NCI-H2029 treated with DMSO at 0.1 percent for 48 hours (cell line): ENCODE measurements at regions not wholly inside any gene's neighbourhood (a gene's known extent, or its start where the extent isn't known, plus 50 kb on each side); places are given as distances from the start of the nearest gene placed in this dataset.

ENCODE experiments used
- DNase-seq: peaks from one replicate; lab custom pipeline; 2025; lab: John Stamatoyannopoulos, UW

GRCh38 chr15:35657679-35658311, 111.8 kb upstream of the DPH6 start:
- no peak for DNase-seq

DNA sequence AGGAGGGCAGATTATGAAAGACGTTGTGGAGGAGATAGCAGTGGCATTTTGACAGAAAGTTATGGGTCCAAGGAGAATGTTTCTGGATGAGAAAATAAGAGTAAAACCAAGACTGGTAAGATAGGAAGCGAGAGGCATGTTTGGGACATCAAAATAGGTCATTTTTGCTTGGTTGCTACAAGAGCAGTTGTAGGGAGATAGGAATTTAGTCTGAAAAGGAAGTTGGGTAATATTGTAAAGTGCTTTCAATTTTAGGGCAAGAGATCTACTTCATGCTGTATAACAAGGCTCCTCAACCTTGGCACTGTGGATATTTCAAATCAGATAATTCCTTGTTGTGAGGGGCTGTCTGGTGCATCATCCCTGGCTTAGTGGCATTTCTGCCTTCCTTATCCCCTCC, 118.0 kb upstream of the DPH6 start:
- no peak for DNase-seq

DNA sequence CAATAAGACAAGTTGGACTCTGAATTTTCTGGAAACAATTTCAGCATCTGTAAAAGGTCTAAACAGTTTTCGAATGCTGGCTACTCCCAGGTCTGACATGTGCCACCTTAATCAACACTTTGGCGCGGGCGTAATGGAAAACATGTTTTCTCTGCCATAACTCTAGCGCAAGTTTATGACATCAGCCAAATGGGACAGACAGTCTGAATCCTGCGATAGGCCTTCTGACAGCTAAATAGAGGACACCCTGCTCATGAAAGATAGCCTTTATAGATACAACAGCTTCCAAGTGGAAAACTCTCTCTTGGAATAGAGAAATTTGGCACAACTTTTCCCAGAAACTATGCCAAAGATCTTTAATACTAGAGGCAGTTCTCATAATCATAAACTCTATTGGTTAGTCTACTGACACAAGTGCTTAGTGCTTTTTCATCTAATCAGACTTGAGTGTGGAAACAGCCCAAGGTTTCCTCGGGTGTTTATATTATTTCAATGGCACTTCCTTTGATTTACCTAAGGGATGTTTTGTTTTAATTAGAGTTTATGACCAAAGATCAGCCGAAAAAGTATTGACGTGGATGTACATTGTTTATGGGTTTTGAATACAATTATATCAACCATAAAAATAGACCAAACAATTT, 120.1 kb upstream of the DPH6 start:
- DNase-seq, result no peak

DNA sequence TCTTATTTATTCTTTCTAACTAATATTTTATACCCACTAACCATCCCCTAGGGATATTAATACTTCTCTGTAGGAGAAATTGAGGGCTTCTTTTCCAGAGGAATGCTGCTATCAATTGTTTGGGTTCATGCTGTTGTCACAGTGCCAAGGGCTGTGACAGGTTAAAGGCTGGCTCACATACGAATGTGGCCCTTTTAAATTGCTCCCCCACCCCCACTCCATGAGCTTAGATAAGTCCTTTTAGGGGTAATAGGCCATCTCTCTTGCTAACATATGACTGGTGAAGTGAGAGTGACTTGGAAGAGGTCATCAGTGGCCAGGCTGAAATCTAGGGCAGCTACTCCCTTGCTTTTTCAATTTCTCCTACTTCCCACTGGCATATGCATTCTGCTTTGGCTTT, 121.9 kb upstream of the DPH6 start:
- DNase-seq, result no peak

DNA sequence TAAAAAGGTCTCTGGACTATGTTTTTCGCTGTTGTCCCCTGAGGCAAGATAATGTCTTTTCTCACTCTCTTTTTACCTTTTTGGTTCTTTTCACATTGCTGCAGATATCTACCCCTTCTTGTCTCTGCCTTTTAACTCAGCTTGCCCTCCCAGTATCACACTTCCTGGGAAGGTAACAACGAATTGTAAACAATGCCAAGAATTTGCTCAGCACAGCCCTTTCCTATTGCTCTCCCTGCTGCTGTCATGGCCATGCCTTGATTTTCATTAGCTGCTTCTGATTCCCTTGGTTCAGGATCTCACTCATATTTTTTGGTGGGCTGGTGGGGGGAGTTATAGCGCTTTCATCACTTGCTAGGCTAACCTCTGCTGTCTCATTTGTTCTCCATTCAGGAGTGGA, 123.1 kb upstream of the DPH6 start:
- DNase-seq, result no peak

DNA sequence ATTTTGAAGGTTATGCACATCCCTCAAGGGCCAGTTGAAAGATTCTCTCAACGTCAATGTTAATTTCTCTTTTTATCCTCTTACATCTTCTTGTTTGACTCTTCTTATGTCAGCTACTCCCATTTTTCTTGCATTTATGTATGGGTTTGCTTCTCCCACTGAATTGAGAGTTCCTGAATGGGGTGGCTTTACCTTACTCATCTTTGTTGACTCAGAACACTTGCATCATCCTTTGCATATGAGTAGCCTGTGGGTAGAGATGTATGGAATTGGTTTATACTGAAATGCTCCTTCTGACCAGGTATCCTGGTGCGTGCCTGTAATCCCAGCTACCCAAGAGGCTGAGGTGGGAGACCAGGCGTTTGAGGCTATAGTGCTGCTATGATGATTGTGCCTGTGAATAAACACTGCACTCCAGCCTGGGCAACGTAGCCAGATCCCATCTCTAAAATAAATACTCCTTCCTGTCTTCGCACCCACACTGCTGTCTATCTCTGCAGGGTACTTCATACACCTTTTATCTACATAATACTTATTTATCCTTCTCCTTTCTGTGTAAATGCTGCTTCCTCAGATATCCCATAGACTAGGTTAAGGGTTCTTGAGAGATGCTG, 123.6 kb upstream of the DPH6 start:
- DNase-seq, result no peak

- DNase-seq, result no peak
Observed at GRCh38 chr15:35671197-35671596, 125.2 kb upstream of the DPH6 start.

DNA sequence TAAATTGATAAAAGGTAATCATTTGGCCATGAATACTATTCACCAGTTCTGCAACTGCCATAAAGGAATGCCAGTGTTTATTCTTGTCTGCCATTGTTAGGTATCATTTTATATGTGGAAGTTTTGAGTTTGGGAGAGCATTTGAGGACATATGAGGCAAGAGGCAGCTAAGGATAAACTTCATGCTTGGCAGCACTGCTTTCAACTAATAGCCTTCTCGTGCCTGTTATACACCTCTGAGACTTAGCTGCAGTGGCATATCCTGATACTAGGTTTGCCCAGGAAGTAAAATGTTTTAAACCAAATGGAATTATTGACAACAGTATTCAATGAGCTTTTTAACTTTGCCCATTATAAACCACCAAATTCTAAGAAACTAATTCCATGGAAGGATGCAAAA, 126.0 kb upstream of the DPH6 start:
- DNase-seq, result no peak

- DNase-seq, result no peak
Observed at GRCh38 chr15:35673093-35673684, 127.2 kb upstream of the DPH6 start.

DNA sequence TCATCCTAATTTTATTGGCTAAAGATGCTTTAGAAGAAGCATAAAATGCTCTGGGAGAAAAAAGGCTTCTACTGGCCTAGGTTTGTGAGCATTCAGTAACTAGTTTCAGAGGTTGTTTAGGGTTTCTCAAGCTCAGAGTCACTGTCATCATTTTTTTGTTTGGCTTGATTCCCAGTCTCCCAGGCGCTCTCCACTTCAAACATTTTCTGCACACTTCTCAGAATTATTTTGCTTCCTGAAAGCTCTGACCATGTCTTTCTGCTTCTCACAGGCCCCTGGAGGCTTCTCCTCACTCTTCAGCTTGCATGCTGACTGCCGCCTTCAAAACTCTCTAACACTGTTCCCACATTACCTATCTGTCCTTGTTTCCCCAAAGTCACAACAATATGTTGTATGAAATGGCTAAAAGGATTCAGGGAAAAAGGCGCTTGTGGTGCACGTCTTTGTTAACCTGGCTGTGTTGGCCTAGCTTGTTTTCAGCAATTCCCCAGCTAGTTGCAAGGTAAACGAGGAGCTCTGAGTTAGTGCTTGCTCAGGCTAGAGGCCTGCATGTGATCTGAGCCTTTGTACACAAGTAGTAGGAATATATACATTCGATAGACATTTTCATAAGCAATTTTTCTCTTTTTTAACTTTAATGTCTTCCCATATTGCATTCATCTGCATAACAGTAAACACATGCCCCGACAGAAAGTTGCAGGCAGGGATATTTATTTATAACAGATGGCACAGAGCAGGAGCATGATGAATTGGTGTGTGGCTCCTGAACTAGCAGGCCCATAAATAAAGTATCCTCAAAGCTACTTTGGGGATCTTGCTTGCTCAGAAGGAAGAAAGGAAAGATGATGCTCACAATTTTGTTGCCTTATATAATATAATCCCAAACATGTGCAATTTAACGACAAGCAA, 129.2 kb upstream of the DPH6 start:
- DNase-seq, result no peak

DNA sequence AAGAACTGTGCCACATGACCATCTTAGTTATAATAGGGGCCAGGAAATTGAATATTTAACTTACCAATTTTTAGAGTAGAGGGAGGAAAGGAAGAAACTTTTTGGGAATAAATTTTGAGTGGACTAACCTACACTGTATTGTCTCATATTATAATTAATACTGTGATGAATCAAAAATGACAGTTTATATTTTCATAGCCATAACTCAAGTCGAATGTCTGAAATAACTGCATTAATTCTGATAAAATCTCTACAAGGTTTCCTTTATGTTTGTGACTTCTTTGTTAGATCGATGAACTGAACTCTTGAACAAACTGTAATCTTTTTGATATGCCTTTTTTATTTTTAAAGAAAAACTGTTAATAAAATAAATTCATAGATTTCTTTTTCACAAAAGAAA, 132.8 kb upstream of the DPH6 start:
- no peak for DNase-seq

- no peak for DNase-seq
Observed at GRCh38 chr15:35679186-35679585, 133.2 kb upstream of the DPH6 start.

GRCh38 chr15:35680951-35681350, 135.0 kb upstream of the DPH6 start:
- no peak for DNase-seq

DNA sequence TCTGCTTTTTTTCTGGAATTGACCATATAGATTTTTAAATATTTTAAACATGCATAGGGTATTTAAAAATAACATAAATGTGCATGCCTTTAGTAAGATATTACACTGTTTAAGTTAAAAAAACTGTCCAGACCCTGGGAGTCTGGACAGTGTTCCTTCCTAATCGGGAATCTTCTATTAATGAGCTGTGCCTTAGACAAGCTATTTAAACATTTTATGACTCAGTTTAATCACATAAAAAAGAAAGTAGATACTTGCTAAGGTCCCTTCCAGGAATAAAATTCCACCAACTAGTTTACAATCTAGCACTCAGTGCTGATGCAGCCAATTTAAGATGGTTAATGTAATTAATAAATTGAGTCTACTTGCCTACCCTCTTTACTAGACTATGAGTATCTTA, 140.4 kb upstream of the DPH6 start:
- DNase-seq, result no peak

- no peak for DNase-seq
Observed at GRCh38 chr15:35689266-35689665, 143.3 kb upstream of the DPH6 start.

- no peak for DNase-seq
Observed at GRCh38 chr15:35690089-35690488, 144.1 kb upstream of the DPH6 start.

GRCh38 chr15:35690698-35691116, 144.7 kb upstream of the DPH6 start:
- DNase-seq, result no peak

DNA sequence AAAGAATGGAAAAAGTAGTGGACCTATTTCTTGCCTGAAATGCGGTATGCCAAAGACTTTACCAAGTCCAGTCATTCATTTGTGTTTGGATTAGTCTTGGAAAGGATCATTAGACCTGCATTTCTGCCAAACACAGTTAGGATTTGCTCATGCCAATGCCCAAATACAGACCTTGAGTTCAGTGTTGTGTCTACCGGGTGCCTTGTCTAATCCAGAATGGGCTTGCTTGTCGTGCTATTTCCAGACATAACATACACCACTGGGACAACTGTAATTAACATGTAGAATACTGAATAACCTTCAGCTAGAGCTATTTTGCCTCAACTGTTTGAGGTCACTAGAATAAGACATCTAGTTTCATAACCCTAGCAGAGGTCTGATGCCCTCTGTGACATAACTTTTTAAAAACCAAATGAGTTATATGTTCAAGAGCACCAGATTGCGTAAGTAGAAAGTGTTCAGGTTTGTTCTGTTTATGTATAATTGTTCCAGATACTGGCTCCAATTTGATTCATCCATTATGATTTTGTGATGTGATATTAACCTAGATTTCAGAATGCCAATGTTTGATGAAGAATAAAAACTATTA, 145.3 kb upstream of the DPH6 start:
- no peak for DNase-seq

GRCh38 chr15:35691891-35692867, 146.2 kb upstream of the DPH6 start:
- DNase-seq, result no peak

GRCh38 chr15:35693286-35693685, 147.3 kb upstream of the DPH6 start:
- no peak for DNase-seq

GRCh38 chr15:35693886-35694285, 147.9 kb upstream of the DPH6 start:
- DNase-seq, result no peak
